COLO668 (cell line): ENCODE measurements at regions not wholly inside any gene's neighbourhood (a gene's known extent, or its start where the extent isn't known, plus 50 kb on each side); places are given as distances from the start of the nearest gene placed in this dataset.

Experiments used
- DNase-seq: peaks from one replicate; lab custom pipeline; 2025; ENCODE audit not compliant: unreplicated experiment; lab: John Stamatoyannopoulos, UW

GRCh38 chr10:20993830-20994527, 96.9 kb upstream of the NEBL start:
- DNase-seq = no peak

GRCh38 chr10:20993389-20993788, 96.3 kb upstream of the NEBL start:
- DNase-seq = peak; percentile 10

- DNase-seq = peak; percentile 3
These were observed 94.4 kb upstream of the NEBL start for GRCh38 chr10:20991526-20991925.

- no peak for DNase-seq
These were observed 93.5 kb upstream of the NEBL start for GRCh38 chr10:20990604-20991003.

- DNase-seq = no peak
These were observed 91.4 kb upstream of the NEBL start for GRCh38 chr10:20988357-20988983.

- DNase-seq = no peak
These were observed 88.9 kb upstream of the NEBL start for GRCh38 chr10:20986049-20986448.

GRCh38 chr10:20984662-20985061, 87.6 kb upstream of the NEBL start:
- no peak for DNase-seq

GRCh38 chr10:20981419-20981953, 84.4 kb upstream of the NEBL start:
- DNase-seq = no peak

- no peak for DNase-seq
These were observed 81.5 kb upstream of the NEBL start for GRCh38 chr10:20978617-20979016.

GRCh38 chr10:20977300-20977699, 80.2 kb upstream of the NEBL start:
- no peak for DNase-seq

- no peak for DNase-seq
These were observed 79.8 kb upstream of the NEBL start for GRCh38 chr10:20976891-20977290.

GRCh38 chr10:20976390-20976789, 79.3 kb upstream of the NEBL start:
- DNase-seq = no peak

GRCh38 chr10:20975236-20975635, 78.1 kb upstream of the NEBL start:
- DNase-seq = no peak

- no peak for DNase-seq
These were observed 75.8 kb upstream of the NEBL start for GRCh38 chr10:20972925-20973324.

GRCh38 chr10:20971901-20972300, 74.8 kb upstream of the NEBL start:
- DNase-seq = no peak

- DNase-seq = no peak
These were observed 73.6 kb upstream of the NEBL start for GRCh38 chr10:20970708-20971107.

- DNase-seq = no peak
These were observed 72.9 kb upstream of the NEBL start for GRCh38 chr10:20970044-20970443.

GRCh38 chr10:20966426-20966825, 69.3 kb upstream of the NEBL start:
- no peak for DNase-seq

GRCh38 chr10:20963721-20964595, 66.8 kb upstream of the NEBL start:
- DNase-seq = no peak

- DNase-seq = no peak
These were observed 65.9 kb upstream of the NEBL start for GRCh38 chr10:20963056-20963455.

- no peak for DNase-seq
These were observed 65.1 kb upstream of the NEBL start for GRCh38 chr10:20962165-20962564.

GRCh38 chr10:20959242-20959641, 62.1 kb upstream of the NEBL start:
- DNase-seq = no peak
